NCI-H2107 treated with DMSO at 0.1 percent for 48 hours (cell line): ENCODE measurements at regions not wholly inside any gene's neighbourhood (a gene's known extent, or its start where the extent isn't known, plus 50 kb on each side); places are given as distances from the start of the nearest gene placed in this dataset.

Experiments
- DNase-seq: peaks from one replicate; lab custom pipeline; 2025; ENCODE audit not compliant: unreplicated experiment; lab: John Stamatoyannopoulos, UW

DNA sequence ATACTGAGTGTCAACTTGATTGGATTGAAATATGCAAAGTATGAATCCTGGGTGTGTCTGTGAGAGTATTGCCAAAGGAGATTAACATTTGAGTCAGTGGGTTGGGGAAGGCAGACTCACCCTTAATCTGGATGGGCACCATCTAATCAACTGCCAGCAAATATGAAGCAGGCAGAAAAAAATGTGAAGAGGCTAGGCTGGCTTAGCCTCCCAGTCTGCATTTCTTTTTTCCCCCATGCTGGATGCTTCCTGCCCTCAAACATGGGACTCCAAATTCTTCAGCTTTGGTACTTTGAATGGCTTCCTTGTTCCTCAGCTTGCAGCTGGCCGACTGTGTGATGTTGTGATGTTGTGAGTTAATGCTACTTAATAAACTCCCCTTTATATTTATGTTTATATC is 577.4 kb downstream of the CPS1 start:
- no peak for DNase-seq

GRCh38 chr2:211138551-211138950 is 582.2 kb downstream of the CPS1 start:
- no peak for DNase-seq

GRCh38 chr2:211141646-211142045 is 585.2 kb downstream of the CPS1 start:
- no peak for DNase-seq

- DNase-seq = no peak
Observed at GRCh38 chr2:211144078-211144477, 587.7 kb downstream of the CPS1 start.

DNA sequence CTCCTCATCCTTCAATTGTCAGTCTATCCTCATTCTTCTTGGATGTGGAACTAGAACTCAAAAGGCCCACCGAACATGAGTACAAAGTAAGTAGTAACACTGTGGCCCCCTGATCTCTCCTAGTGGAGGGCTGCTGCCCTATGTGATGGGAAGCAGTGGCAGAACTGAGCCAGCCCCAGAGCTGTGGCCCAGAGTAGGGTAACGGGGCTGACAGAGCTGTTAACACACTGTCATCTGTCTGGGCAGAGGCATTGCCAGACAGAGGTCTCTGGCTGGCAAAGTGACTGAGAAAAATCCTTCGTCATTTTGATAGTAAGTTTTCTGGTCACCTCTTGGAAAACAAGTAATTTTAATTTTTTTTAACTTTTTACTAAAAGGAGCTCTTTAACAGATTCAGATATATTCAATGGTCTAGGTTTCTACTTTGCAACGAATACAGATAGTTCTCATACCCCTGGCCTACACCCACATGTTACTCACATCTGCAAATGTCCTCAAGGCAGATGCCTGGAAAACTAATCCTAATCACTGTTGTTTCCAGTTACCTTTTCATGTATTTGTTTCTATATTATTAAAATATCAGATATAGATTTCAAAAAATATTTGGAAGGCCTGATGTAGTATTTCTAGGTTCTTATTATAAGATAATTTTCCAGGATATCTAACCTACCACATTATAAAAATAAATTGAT is 588.7 kb downstream of the CPS1 start:
- no peak for DNase-seq

DNA sequence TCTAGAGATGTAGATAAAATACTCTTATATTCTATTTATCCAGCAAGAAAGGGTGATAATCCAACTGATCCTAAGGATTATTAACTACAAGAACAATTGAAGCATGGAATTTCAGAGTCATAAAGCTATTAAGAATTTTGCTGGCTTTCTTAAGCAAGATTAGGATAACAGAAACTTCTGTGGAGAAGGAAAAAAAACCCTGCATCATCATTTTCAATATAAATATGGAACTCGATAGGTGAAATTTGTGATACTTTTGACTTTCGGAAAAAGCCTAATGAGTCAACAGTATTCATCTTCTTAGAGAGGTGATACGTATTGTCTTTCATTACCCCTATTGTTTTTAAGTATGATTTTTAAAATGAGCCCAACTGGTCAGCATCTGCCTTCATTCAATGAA is 593.3 kb downstream of the CPS1 start:
- no peak for DNase-seq

DNA sequence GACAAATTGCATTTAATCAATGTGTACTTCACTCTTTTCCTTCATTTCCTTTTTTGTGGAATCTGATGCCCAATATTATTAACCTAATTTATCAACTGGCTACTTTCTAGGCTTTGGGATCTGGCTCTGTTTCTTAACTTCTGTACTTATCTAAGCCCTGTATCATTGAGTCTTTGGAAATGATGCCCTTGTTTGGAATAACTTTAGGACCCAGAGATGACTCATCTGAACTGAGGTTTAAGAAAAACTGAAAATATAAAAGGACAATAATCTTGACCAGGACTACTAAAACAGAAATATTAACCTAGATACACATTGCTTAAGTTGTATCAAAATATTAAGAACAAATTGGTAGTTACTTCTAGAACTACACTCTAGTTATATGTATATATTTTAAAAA is 600.8 kb downstream of the CPS1 start:
- DNase-seq = no peak

GRCh38 chr2:211157856-211158463 is 601.6 kb downstream of the CPS1 start:
- DNase-seq = peak; percentile 69

- no peak for DNase-seq
Observed at GRCh38 chr2:211159972-211160371, 603.6 kb downstream of the CPS1 start.

DNA sequence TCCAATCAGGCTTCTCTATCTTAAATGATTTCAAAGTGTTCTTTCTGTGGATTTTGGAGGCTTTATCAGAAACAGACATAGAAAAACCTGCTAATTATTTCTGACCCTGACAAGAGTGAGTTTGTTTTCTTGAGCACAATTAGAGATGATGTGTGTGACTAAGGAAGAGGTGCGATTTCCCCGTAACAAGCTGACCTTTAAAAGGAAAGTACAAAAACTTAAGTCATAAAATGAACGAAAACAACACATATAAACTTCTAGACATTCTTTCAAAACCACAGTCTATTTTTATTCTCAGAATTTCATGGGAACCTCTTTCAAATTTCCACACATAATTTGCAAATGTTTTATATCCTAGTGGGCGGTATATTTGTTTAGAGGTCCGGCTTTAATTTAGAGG is 604.8 kb downstream of the CPS1 start:
- DNase-seq = no peak

GRCh38 chr2:211162911-211163310 is 606.5 kb downstream of the CPS1 start:
- DNase-seq = no peak

GRCh38 chr2:211170843-211171242 is 614.4 kb downstream of the CPS1 start:
- DNase-seq = no peak

DNA sequence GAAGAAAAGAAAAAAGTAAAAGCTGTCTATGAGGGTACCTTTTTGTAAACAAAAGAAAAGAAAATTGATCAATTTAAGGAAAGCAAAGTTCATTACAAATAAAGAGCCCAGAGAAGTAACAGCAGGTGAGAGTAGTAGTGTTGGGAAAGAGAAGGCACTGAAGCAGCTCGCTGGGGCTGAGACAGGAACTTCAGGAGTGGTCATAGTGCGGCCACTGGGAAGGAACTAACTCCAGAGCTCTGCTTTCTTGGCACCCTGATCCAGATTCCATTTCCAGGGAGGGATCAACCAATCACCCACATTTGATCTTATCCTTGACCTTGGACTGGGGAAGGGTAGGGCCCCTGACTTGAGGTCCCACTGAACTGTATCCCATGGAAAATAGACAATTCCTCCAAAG is 617.6 kb downstream of the CPS1 start:
- no peak for DNase-seq

- no peak for DNase-seq
Observed at GRCh38 chr2:211174631-211175030, 618.2 kb downstream of the CPS1 start.

DNA sequence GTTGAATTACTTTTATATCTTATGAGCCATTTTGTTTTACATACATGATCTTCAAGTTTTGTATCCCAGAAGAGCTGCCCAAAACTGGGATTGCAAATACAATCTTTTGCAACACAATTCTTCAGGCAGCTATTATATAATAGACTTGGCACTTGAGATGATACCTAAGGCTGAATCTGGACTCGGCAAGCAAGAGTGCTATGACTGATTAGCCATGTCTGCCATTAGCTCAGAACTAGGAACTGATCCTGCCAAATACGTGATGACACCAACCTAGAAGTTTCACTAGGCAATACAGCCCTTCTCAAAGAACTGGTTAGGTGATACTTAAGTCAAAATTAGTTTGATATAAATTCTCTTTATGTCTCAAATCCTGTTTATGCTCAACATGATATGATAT is 619.6 kb downstream of the CPS1 start:
- no peak for DNase-seq

GRCh38 chr2:211176514-211177141 is 620.2 kb downstream of the CPS1 start:
- DNase-seq = no peak

GRCh38 chr2:211181626-211182025 is 625.2 kb downstream of the CPS1 start:
- no peak for DNase-seq

GRCh38 chr2:211187602-211188001 is 631.2 kb downstream of the CPS1 start:
- no peak for DNase-seq

- no peak for DNase-seq
Observed at GRCh38 chr2:211203986-211204385, 647.6 kb downstream of the CPS1 start.

- no peak for DNase-seq
Observed at GRCh38 chr2:211204456-211204855, 648.1 kb downstream of the CPS1 start.

DNA sequence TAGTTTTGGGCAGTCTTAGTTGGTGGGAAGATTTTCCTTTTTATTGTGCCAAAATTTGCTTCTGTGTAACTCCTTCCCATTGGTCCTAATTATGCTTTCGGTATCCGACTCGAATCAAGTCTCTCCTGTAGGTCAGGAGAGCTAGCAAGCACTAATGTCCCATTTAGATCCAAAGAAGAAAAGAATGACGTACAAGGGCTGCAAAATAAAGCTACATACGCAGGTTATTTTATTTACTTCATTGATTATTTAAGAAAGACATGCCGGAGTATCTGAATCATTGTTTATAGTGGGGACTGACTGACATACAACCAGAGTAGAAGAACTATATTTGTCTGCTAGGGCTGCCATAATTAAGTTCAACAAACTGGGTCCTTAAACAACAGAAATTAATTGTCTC is 648.5 kb downstream of the CPS1 start:
- no peak for DNase-seq

- no peak for DNase-seq
Observed at GRCh38 chr2:211205358-211205757, 649.0 kb downstream of the CPS1 start.

DNA sequence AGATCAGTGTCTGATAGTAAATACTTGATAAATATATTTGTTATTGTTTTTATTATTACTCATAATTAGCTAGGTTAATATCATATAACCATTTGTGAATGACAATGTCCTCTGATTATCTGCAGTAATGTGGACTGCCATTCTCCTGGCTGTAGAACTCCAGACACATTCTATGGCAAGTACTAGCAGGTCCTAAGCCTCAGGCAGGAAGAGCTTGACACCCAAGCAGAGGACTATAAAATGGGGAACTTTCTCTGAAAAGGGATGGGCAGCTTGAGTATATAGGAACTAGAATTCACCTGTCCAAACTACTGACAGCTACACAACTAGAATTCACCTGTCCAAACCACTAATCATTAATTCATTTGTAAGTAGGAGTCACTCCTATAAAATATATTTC is 649.4 kb downstream of the CPS1 start:
- DNase-seq = no peak
